GM21723 (cell line): ENCODE measurements at regions not wholly inside any gene's neighbourhood (a gene's known extent, or its start where the extent isn't known, plus 50 kb on each side); places are given as distances from the start of the nearest gene placed in this dataset.

ENCODE experiments used
- ATAC-seq: cut with Tn5 transposase; IDR thresholded peaks from one replicate; pipeline ENCODE4 v1.9.1; 2021; ENCODE audit warnings: mild to moderate bottlenecking, moderate library complexity; ENCODE audit not compliant: unreplicated experiment

GRCh38 chr9:11457825-11458790 is 845.3 kb upstream of the PTPRD start:
- no peak for ATAC-seq

DNA sequence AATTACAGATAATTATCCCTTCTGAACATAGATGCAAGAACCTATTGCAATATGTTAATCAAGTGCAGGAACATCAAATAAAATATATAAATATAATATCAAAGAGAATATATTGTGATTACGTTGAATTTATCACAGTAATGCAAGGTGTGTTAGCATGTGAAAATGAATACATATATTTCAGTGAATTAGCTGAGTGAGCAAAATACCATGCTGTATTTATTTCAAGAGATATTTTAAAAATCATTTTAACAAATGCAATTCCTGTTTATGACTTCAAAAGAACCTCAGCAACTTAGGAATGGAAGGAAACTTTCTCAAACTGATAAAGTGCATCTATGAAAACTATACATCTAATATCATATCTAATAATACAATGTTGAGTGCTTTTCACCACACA is 856.9 kb upstream of the PTPRD start:
- ATAC-seq: no peak

GRCh38 chr9:11471321-11471720 is 858.5 kb upstream of the PTPRD start:
- no peak for ATAC-seq

- no peak for ATAC-seq
Measured at GRCh38 chr9:11500780-11501179, 888.0 kb upstream of the PTPRD start.

GRCh38 chr9:11506980-11507379 is 894.2 kb upstream of the PTPRD start:
- no peak for ATAC-seq

DNA sequence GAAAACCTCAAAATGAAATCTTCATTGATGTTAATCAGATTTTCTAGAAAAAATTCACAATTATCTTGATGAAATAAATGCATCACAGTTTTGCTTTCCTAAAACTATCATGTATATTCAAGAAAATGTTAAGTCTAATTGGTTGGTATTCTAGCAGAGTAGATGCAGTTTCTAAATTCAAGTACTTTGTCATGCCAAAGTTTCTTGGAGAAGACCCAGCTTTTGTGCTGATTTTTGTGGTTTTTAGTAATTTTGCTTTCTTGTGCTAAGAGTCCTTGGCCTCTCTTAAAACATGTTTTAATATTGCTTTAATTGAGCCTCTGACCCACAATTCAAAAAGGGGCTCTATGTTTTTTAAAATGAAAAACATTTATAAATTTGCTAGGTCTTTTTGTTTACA is 924.8 kb upstream of the PTPRD start:
- no peak for ATAC-seq

DNA sequence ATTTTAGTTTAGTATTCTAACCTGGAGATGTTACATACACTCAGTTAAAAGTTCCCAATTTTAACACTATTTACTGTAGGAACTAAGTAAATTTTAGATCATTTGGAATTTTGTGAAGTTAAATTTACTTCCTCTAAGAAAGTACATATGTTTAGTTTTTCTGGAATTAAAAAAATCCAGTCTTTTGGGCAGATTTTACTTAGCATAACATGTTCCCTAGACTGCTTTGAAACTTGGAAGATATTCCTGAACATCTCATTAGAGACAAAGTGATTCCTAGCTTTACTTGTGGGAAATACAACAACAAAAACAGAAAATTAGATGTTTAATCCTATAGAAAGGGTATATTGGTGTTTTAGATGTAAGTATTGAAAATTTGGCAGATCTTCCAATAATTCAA is 930.0 kb upstream of the PTPRD start:
- ATAC-seq: no peak

GRCh38 chr9:11546231-11546630 is 933.4 kb upstream of the PTPRD start:
- no peak for ATAC-seq

DNA sequence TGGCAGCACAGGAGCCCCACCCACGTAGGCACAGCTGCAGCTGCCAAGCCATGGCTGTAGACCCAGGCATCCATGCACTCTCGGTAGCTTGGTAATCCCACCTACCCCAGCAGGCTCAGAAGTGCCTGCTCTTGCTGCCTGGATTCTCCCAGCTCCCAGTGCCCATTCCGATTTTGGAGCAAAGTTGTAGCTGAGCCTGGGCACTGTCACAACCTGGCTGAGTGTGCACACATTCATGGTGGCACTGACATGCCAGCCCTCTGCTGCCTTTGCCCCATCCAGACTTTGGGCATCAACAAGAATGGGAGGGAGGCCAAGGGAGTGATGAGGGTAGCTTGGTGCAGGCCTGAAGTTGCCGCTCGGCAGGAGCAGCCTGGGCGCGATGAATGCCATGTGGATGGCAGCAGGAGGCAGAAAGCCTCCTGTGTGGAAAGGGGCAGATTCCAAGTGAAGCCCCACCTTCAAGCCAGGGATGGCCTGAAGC is 936.6 kb upstream of the PTPRD start:
- no peak for ATAC-seq

DNA sequence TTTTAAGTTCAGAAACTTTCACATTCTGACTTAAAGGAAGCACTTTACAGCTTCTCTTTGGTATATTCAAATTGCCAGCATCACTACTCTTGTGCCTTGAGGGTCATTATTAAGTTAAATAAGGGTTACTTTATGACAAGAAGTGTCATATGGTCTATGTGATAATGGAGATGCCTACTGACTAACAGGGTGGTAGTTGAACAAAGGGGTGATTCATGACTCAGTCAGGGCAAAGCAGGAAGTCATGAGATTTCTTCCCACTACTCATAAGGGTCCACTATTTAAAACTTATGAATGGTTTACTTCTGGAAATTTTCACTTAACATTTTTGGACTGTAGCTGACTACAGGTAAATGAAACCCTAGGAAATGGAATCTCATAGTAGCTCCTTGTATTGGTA is 938.3 kb upstream of the PTPRD start:
- no peak for ATAC-seq

DNA sequence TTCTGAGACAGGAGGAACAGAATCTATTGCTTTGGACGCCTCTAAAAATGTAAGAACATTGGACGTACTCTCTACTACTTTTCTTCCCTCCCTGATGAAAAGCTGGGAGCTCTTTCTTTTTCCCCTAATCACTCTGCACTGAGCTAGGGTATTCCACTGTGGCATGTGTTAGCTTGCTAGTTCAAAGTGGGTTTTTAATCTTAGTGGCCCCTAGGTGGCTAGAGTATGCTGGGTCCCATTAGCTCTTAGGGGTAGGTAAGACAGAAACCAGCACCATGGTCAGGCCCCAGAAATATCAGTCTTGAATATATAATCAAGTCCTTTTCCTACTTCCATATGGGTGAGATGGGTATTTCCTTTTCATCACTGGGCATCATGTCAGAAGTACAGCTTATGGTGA is 945.2 kb upstream of the PTPRD start:
- ATAC-seq: no peak

GRCh38 chr9:11559001-11559776 is 946.4 kb upstream of the PTPRD start:
- ATAC-seq: no peak

DNA sequence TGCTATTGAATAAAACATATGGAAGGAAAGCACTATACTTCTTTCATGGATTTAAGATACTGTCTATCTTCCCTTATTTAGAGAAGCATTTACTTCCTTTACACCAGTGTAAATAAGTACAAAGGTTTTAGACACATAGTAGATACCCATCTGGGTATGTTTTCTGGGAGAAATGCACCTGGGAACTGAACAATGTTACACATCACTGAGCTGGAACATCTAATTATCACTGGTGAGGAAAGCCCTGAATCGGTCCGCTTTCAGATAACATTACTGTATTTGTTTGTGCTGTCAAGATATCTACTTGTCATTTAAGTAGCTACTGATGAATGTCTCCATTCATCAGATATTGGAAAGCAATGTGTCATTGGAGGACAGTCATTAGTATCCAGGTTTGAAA is 964.7 kb upstream of the PTPRD start:
- no peak for ATAC-seq

DNA sequence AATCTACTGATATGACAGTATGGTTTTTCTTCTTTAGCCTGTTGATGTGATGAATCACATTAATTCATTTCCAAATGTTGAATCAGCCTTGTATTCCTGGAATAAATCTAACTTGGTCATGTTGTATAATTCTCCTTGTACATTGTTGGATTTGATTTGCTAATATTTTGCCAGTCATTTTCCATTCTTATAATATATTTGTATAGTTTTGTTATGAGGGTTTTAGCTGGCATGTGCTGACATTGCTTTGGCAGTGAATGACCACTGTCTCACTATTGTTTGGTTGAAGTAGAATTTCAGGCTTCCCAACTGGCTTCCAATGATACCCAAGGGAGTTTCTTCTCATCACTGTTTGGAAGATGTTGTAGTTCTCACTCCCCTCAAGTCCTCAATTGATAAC is 983.0 kb upstream of the PTPRD start:
- ATAC-seq: no peak

DNA sequence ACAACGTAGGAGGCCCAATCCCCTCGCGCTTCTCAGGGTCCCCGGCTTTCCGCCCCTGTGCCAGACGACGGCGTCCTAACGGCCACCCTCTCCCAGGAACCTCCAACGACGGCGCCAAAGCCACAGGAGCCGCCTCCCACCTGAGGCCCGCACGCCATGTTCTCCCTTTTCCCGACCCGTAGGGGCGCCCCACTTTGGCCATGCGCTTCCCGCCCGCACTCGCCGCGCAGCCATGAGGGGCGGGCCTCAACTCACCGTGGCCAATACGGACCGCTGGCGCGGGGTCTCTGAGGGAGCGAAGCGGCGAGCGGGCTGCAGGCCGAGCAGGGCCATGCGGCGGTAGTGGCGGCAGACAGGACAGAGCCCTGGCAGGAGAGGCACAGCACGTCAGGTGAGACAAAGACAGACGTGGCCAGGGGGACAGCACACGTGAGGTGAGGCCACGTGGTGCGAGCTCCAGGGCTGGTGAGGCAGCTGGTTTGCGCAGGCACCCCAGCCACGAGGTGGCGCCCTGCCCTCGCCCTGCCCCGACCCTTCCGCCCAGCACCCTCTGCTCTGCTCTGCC is 1005.5 kb upstream of the PTPRD start:
- ATAC-seq: no peak

DNA sequence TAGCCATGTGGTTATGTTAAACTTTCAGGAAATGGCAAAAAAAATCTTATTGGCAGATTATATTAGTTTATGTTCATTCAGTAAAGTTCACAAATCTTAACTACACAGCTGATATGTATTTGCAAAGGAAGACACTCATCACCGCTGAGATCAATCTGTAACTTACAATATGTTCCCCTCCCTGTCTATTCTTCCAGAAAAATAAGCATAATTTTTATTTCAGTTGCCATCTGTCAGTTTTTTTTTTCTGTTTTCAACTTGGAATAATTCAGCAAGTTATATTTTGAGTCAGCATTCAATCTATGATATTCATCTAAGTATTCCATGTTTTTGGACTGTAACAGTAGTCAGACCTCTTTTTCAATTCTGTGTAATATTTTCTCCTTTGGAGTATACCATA is 1019.9 kb upstream of the PTPRD start:
- no peak for ATAC-seq

GRCh38 chr9:11646831-11647230 is 1034.0 kb upstream of the PTPRD start:
- ATAC-seq: no peak

DNA sequence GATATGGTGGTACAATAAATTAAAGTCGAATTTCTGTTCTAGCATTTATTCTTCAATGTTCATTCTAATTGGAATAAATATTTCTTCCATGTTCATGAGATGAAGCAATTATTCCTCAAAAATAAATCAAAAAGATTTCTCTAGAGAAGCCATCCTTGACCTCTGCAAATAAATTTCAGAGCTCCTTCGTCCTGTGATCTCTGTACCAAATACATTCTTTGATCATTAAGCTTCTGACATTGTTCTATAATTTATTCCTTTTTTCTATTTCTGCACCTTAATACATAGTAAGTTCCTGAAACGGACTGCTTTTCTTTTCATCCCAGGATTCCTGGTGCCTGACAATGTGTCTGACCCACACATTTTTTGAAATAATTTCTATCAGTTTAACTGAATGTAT is 1039.3 kb upstream of the TYRP1 start:
- no peak for ATAC-seq

- ATAC-seq: no peak
Measured at GRCh38 chr9:11663913-11664312, 1029.3 kb upstream of the TYRP1 start.

GRCh38 chr9:11676821-11677220 is 1016.4 kb upstream of the TYRP1 start:
- no peak for ATAC-seq

DNA sequence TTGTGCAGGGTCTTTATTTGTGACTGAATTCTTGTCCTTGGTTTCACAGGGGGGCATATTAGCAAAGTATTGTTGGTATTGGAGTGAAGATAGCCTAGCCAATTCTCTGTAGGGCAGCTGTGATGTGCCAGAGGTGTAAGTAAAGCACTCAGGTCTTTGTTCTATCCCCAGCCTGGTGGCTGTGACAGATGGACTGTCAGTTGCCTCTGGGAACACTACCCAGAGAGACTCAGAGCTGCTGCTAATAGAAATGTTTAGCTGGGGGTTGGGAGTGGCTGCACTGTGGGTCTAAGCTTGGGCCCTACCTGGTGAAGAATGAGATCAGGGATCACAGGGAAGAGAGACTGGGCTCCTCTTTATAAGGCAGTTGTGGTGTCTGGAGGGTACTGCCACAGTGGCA is 1006.5 kb upstream of the TYRP1 start:
- no peak for ATAC-seq

- ATAC-seq: no peak
Measured at GRCh38 chr9:11697126-11697525, 996.1 kb upstream of the TYRP1 start.
